ENCODE measurements at regions not wholly inside any gene's neighbourhood (a gene's known extent, or its start where the extent isn't known, plus 50 kb on each side); places are given as distances from the start of the nearest gene placed in this dataset.

DNA sequence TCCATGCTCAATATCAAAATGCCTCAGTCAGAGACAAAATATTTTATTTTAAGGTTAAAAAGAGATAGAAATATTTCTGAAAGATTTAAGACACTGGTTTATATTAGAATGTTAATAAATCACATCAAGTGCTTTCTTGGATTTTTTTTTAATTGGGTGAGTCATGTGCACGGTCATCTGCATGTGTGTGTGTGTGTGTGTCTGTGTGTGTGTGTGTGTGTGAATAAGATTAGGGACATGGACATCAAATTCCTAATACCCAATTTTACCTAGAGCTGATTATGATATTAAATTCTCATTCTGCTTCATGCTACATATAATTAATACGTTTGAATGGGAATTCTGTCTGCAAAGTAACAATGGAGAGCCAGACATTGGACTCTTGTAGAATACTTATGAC lies 122.9 kb downstream of the BASP1 start:
- no peak for TF ChIP-seq POLR2A (IDR thresholded peaks at IDR 0.05)
- TF ChIP-seq, protein P1, sequence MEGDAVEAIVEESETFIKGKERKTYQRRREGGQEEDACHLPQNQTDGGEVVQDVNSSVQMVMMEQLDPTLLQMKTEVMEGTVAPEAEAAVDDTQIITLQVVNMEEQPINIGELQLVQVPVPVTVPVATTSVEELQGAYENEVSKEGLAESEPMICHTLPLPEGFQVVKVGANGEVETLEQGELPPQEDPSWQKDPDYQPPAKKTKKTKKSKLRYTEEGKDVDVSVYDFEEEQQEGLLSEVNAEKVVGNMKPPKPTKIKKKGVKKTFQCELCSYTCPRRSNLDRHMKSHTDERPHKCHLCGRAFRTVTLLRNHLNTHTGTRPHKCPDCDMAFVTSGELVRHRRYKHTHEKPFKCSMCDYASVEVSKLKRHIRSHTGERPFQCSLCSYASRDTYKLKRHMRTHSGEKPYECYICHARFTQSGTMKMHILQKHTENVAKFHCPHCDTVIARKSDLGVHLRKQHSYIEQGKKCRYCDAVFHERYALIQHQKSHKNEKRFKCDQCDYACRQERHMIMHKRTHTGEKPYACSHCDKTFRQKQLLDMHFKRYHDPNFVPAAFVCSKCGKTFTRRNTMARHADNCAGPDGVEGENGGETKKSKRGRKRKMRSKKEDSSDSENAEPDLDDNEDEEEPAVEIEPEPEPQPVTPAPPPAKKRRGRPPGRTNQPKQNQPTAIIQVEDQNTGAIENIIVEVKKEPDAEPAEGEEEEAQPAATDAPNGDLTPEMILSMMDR (IDR thresholded peaks at IDR 0.05), result no peak

Data from prostate gland (tissue), 2 donors.